A549 (cell line): ENCODE measurements at regions not wholly inside any gene's neighbourhood (a gene's known extent, or its start where the extent isn't known, plus 50 kb on each side); places are given as distances from the start of the nearest gene placed in this dataset.

ENCODE experiments used
- ATAC-seq, 2 experiments: fragments of 200-7000 bp in 1 of 2; fragments of >200 bp in 1 of 2; cut with Nextera tagmentation in 1 of 2; cut with Tn5 transposase in 1 of 2; 3 replicates each; pipeline versions ENCODE4 v1.8.0 to v1.9.1; 2018 to 2020; ENCODE audit warnings: mild to moderate bottlenecking in 1 of 2, moderate library complexity in 1 of 2
- CTCF ChIA-PET: fragments of 300-600 bp; sonication (Branson Sonifier 250); formaldehyde crosslinking; extraction: SDS; loops from one replicate; lab custom pipeline; 2021; ENCODE audit warnings: antibody characterized with exemption, inconsistent platforms; lab: Yijun Ruan, JAX
- POLR2A ChIA-PET: fragments of 350-600 bp; formaldehyde crosslinking; extraction: SDS; loops from one replicate; lab custom pipeline; 2021; ENCODE audit warnings: antibody characterized with exemption, inconsistent platforms; lab: Yijun Ruan, JAX
- DNase-seq, 2 experiments: peaks; one replicate each; pipeline versions ENCODE4 v3.0.0 to v3.0.0-alpha.2; 2011 to 2016; ENCODE audit warnings: low read depth in 1 of 2, low spot score in 1 of 2
- FAIRE-seq: peaks from 2 replicates; lab custom pipeline; 2011; peaks lifted over from hg19 to GRCh38; lab: Jason Lieb, UNC
- H3K27ac ChIP-seq, 2 experiments: fragments of >200 bp; sonication (Bioruptor Twin); formaldehyde crosslinking; 3 replicates each; pipeline ENCODE4 v1.5.1; 2016 to 2017
- H3K4me1 ChIP-seq: fragments of >200 bp; sonication (Bioruptor Twin); formaldehyde crosslinking; 3 replicates; pipeline ENCODE4 v1.6.1; 2016
- H3K4me2 ChIP-seq: fragments of >200 bp; sonication (Bioruptor Twin); formaldehyde crosslinking; 3 replicates; pipeline ENCODE4 v1.6.1; 2016
- H3K4me3 ChIP-seq: fragments of >200 bp; sonication (Bioruptor Twin); formaldehyde crosslinking; 3 replicates; pipeline ENCODE4 v1.5.1; 2016
- H3K9me3 ChIP-seq: fragments of >200 bp; sonication (Bioruptor Twin); formaldehyde crosslinking; 3 replicates; pipeline ENCODE4 v1.6.1; 2016
- BHLHE40 ChIP-seq: IDR thresholded peaks from 2 replicates; pipeline ENCODE4 v1.6.1; 2012; ENCODE audit warnings: low read depth, low read length, inconsistent platforms
- CHD2 ChIP-seq: fragments of 150-350 bp; IDR thresholded peaks from 2 replicates; pipeline ENCODE4 v1.6.1; 2014; ENCODE audit warnings: low read length; ENCODE audit not compliant: partially characterized antibody
- E2F6 ChIP-seq: IDR thresholded peaks from 2 replicates; pipeline ENCODE4 v1.6.1; 2012; ENCODE audit warnings: low read depth, borderline replicate concordance
- EP300 ChIP-seq, 2 experiments: fragments of >200 bp; sonication (Bioruptor Twin); formaldehyde crosslinking; IDR thresholded peaks; 2 replicates in 1 of 2; 3 replicates in 1 of 2; pipeline ENCODE4 v1.6.1; 2016 to 2017
- GATA3 ChIP-seq: IDR thresholded peaks from 2 replicates; pipeline ENCODE4 v1.6.1; 2012; ENCODE audit warnings: borderline replicate concordance
- HDAC2 ChIP-seq: fragments of 200-600 bp; sonication (generic); IDR thresholded peaks from 2 replicates; pipeline ENCODE4 v1.6.1; 2016
- HEYL ChIP-seq: fragments of 250-450 bp; sonication (Bioruptor Pico); IDR thresholded peaks from 2 replicates; pipeline ENCODE4 v1.8.0; 2021; ENCODE audit warnings: mild to moderate bottlenecking, moderate library complexity
- HOXB5 ChIP-seq: fragments of 250-450 bp; sonication (Bioruptor Pico); IDR thresholded peaks from 2 replicates; pipeline ENCODE4 v1.5.0; 2020; ENCODE audit warnings: mild to moderate bottlenecking, moderate library complexity
- JUNB ChIP-seq: fragments of >200 bp; sonication (Bioruptor Twin); formaldehyde crosslinking; IDR thresholded peaks from 2 replicates; pipeline ENCODE4 v1.6.1; 2016
- MAZ ChIP-seq: fragments of 150-350 bp; IDR thresholded peaks from 2 replicates; pipeline ENCODE4 v1.6.1; 2014; ENCODE audit warnings: antibody characterized with exemption, low read depth, low read length, borderline replicate concordance
- NFE2L2 ChIP-seq: fragments of 150-350 bp; conservative IDR thresholded peaks from 2 replicates; pipeline ENCODE4 v1.6.1; 2014; ENCODE audit warnings: low read length
- NR3C1 ChIP-seq: fragments of >200 bp; sonication (Bioruptor Twin); formaldehyde crosslinking; IDR thresholded peaks from 3 replicates; pipeline ENCODE4 v1.6.1; 2017
- PHF8 ChIP-seq: fragments of 200-600 bp; sonication (generic); IDR thresholded peaks from 2 replicates; pipeline ENCODE4 v1.6.1; 2016; ENCODE audit warnings: low read depth, mild to moderate bottlenecking, antibody characterized with exemption, moderate library complexity, borderline replicate concordance
- POLR2AphosphoS2 ChIP-seq: conservative IDR thresholded peaks from 2 replicates; pipeline ENCODE4 v1.6.1; 2012; ENCODE audit warnings: low read length, improper control_type of control experiment, inconsistent platforms
- RCOR1 ChIP-seq: fragments of 150-350 bp; IDR thresholded peaks from 2 replicates; pipeline ENCODE4 v1.6.1; 2014; ENCODE audit warnings: antibody characterized with exemption, low read length, low read depth
- RFX5 ChIP-seq: fragments of 450-650 bp; IDR thresholded peaks from 2 replicates; pipeline ENCODE4 v1.7.1; 2014; ENCODE audit warnings: antibody characterized with exemption, mild to moderate bottlenecking, moderate library complexity
- SMC3 ChIP-seq: fragments of >200 bp; sonication (Bioruptor Twin); formaldehyde crosslinking; IDR thresholded peaks from 3 replicates; pipeline ENCODE4 v1.6.1; 2018; ENCODE audit warnings: inconsistent platforms
- TFCP2L1 ChIP-seq: fragments of 250-450 bp; sonication (Bioruptor Pico); IDR thresholded peaks from 2 replicates; pipeline ENCODE4 v1.5.0; 2021; ENCODE audit warnings: mild to moderate bottlenecking
- TP53 ChIP-seq: fragments of 250-450 bp; sonication (Bioruptor Pico); IDR thresholded peaks from 2 replicates; pipeline ENCODE4 v1.5.0; 2021; ENCODE audit warnings: mild to moderate bottlenecking, moderate library complexity
- ZC3H11A ChIP-seq: fragments of 450-650 bp; IDR thresholded peaks from 2 replicates; pipeline ENCODE4 v1.6.1; 2014; ENCODE audit warnings: antibody characterized with exemption, mild to moderate bottlenecking
- WGBS: methylation state at CpG from one replicate; pipeline ENCODE4 v1.1.6; 2017; ENCODE audit errors: missing lambda C conversion rate; 5-methylcytosine and 5-hydroxymethylcytosine counted together
- TF ChIP-seq, protein P1 (sequence below): fragments of >200 bp; sonication (Bioruptor Twin); formaldehyde crosslinking; IDR thresholded peaks from 3 replicates; pipeline ENCODE4 v1.5.1; 2016
- TF ChIP-seq, protein P2 (sequence below): fragments of >200 bp; sonication (Bioruptor Twin); formaldehyde crosslinking; IDR thresholded peaks from 2 replicates; pipeline ENCODE4 v1.6.1; 2016

GRCh38 chr21:27315373-27315772 lies 348.5 kb upstream of the ADAMTS5 start:
- ATAC-seq (no peak), DNase-seq (no peak), FAIRE-seq (no peak)
- no peaks in the 10 kb centered on the region for H3K4me1 ChIP-seq
- no peak overlapping the region for H3K4me2 ChIP-seq
- 0% methylated on average over 2 of the region's 2 CpGs for WGBS
- no peak overlapping the region for H3K27ac ChIP-seq
- H3K9me3 ChIP-seq, result no peaks in the 10 kb centered on the region
- TF ChIP-seq NR3C1 (no peak), HOXB5 (CRISPR knock-in tag) (no peak), HEYL (CRISPR knock-in tag) (no peak), TFCP2L1 (CRISPR knock-in tag) (no peak)
- TF ChIP-seq, protein P1, sequence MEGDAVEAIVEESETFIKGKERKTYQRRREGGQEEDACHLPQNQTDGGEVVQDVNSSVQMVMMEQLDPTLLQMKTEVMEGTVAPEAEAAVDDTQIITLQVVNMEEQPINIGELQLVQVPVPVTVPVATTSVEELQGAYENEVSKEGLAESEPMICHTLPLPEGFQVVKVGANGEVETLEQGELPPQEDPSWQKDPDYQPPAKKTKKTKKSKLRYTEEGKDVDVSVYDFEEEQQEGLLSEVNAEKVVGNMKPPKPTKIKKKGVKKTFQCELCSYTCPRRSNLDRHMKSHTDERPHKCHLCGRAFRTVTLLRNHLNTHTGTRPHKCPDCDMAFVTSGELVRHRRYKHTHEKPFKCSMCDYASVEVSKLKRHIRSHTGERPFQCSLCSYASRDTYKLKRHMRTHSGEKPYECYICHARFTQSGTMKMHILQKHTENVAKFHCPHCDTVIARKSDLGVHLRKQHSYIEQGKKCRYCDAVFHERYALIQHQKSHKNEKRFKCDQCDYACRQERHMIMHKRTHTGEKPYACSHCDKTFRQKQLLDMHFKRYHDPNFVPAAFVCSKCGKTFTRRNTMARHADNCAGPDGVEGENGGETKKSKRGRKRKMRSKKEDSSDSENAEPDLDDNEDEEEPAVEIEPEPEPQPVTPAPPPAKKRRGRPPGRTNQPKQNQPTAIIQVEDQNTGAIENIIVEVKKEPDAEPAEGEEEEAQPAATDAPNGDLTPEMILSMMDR, result no peak
- H3K4me3 ChIP-seq, result no peak overlapping the region
- ChIA-PET POLR2A (no interaction called here), CTCF (no interaction called here)

- Histone ChIP-seq H3K4me1 (no peaks in the 10 kb centered on the region), H3K9me3 (no peaks in the 10 kb centered on the region), H3K4me2 (no peak overlapping the region), H3K4me3 (no peak overlapping the region), H3K27ac (no peak overlapping the region)
- ChIA-PET CTCF (no interaction called here), POLR2A (no interaction called here)
- DNase-seq (no peak), ATAC-seq (no peak), FAIRE-seq (no peak)
- 43% methylated on average over 1 of the region's 1 CpG for WGBS
- TF ChIP-seq BHLHE40 (no peak), HDAC2 (no peak), RFX5 (no peak), HOXB5 (CRISPR knock-in tag) (no peak), POLR2AphosphoS2 (no peak), CHD2 (no peak), NFE2L2 (no peak), PHF8 (no peak), RCOR1 (no peak), SMC3 (no peak), EP300 (IDR thresholded peaks at IDR 0.05) (no peak), TP53 (CRISPR knock-in tag) (no peak), MAZ (no peak), ZC3H11A (no peak), JUNB (no peak)
- TF ChIP-seq, protein P2, sequence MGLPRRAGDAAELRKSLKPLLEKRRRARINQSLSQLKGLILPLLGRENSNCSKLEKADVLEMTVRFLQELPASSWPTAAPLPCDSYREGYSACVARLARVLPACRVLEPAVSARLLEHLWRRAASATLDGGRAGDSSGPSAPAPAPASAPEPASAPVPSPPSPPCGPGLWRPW, result no peak
Observed at GRCh38 chr21:27314131-27314530, 347.2 kb upstream of the ADAMTS5 start.

- TF ChIP-seq PHF8 (no peak), NR3C1 (no peak), GATA3 (no peak), BHLHE40 (no peak), E2F6 (no peak), RCOR1 (no peak)
- TF ChIP-seq, protein P2, result no peak
- Histone ChIP-seq H3K4me2 (no peak overlapping the region), H3K4me3 (no peak overlapping the region), H3K27ac (no peak overlapping the region), H3K9me3 (no peaks in the 10 kb centered on the region), H3K4me1 (no peaks in the 10 kb centered on the region)
- ChIA-PET POLR2A (no interaction called here), CTCF (no interaction called here)
- WGBS, result 3% methylated on average over 4 of the region's 4 CpGs
- no peak for FAIRE-seq
- ATAC-seq, result no peak
- no peak for DNase-seq
Observed at GRCh38 chr21:27306791-27307775, 340.2 kb upstream of the ADAMTS5 start.
